GM21619 (cell line): ENCODE measurements at regions not wholly inside any gene's neighbourhood (a gene's known extent, or its start where the extent isn't known, plus 50 kb on each side); places are given as distances from the start of the nearest gene placed in this dataset.
"Not testable (repeated sequence)": the region's sequence is repeated elsewhere in the genome, so short reads cannot be mapped to it uniquely, and the experiment has no call there.

ENCODE experiments used
- ATAC-seq: cut with Tn5 transposase; IDR thresholded peaks from one replicate; pipeline ENCODE4 v1.9.1; 2021; ENCODE audit not compliant: unreplicated experiment

- no peak for ATAC-seq
Observed at GRCh38 chr1:91099746-91100621, 78.1 kb upstream of the ZNF644 start.

GRCh38 chr1:91098299-91098906 lies 76.6 kb upstream of the ZNF644 start:
- no peak for ATAC-seq

- ATAC-seq, result not testable (repeated sequence)
Observed at GRCh38 chr1:91095321-91095720, 73.5 kb upstream of the ZNF644 start.

GRCh38 chr1:91092503-91092902 lies 70.7 kb upstream of the ZNF644 start:
- ATAC-seq, result no peak

DNA sequence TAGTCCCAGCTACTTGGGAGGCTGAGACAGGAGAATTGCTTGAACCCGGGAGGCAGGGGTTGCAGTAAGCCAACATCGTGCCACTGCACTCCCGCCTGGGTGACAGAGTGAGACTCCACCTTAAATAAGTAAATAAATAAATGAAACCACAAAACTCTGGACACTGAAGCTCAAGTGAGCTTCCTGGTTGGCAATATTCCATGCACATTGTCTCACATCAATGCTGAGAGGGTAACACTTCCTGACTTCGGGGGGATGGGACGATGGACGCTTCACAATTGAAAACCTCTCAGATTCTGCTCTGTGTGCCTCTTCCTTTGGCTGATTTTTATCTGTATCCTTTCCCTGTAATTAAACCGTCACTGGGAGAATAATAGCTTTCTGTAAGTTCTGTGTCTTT lies 70.0 kb upstream of the ZNF644 start:
- ATAC-seq, result no peak

DNA sequence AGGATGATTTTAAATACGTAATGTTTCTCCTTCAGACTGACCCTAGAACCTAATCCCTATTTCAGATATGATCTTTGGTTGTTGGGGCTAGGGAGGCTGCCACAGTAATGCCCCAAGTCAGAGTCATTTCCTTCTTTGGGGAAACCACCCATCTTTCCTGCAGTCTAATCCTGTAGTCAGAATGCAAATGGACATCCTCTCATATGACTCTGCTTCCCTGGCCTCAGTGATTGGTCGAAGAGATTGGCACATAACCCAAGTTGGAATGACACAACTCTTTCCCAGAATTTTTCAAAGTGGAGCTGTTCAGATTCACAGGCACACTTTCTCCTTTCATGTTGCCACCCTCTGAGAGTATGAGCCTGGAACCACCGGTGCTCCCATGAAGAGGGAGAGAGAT lies 58.8 kb upstream of the ZNF644 start:
- ATAC-seq, result no peak

DNA sequence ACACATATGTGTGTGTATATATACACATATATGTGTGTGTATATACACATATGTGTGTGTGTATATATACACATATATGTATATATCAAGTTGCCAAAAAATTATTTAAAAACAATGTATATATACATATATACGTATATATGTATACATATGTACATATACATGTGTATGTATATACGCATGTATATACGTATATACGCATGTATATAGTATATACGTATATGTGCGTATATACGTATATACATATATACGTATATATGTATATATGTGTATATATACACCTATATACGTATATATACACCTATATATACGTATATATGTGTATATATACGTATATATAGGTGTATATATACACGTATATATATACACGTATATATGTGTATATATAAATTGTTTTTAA lies 57.0 kb upstream of the ZNF644 start:
- ATAC-seq, result no peak

GRCh38 chr1:91076834-91077233 lies 55.0 kb upstream of the ZNF644 start:
- ATAC-seq, result no peak

DNA sequence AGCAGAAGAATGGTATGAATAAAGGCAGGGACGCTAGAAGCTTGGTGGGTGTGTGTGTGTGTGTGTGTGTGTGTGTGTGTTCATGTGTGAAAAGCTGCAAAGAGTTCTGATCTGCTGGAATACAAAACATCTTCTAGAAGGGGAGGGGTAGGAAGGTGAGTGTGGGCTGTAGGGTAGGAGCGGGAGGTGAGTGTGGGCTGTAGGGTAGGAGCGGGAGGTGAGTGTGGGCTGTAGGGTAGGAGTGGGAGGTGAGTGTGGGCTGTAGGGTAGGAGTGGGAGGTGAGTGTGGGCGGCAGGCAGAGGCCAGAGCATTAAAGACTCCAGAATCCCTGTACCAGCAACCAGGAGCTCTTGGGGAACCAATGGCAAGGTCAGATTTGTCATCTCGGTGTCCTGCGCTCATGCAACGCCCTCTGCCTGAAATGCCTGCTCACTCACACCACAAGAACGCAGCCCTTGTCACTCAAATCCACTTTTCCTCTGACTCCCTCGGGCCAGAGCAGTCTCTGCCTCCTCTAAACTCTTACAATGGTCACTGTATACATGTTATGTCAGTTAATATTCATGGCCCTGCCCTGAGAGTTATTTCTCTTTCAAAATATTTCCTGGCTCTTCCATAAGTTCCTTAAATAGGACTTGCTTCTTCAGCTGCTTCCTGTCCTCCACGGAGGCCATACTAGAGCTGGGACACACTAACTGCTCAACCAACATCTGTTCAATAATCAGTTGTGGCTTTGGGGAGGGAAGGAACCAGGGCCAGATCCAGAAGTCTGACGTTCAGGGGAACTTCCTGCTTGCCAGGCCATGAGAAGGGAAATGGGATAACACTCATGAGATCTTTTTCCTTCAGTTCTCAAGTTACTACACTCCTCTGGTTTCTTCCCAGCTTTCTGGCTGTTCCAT lies 53.6 kb upstream of the ZNF644 start:
- ATAC-seq, result no peak

DNA sequence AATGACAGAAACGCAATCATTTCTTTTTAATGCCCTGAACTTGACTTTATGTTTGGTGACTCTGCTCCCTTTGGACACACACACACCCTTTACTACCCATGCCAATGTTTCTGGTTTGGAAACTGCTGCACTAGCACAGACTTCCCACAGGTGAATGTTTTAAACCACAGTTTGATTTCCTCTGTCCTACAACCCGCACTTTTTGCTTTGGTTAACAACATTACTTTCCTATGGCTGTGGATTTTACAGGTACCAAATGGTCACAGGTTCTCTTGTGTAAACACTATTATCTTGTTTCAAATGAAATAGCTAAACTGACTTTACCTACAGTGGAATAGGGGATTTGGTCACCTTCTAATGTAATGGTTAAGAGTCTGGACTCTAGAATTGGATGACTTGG lies 51.5 kb upstream of the ZNF644 start:
- ATAC-seq, result no peak

DNA sequence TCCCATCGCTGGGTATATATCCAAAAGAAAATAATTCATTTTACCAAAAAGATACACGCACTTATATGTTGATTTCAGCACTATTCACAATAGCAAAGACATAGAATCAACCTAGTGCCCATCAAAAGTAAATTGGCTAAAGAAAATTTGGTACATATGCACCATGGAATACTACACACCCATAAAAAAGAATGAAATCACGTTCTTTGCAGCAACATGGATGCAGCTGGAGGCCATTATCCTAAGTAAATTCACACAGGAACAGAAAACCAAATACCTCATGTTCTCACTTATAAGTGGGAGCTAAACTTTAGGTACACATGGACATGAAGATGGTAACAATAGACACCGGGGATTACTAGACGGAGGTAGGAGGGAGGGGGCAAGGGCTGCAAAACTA lies 50.0 kb upstream of the ZNF644 start:
- no peak for ATAC-seq
